Endothelial cell of umbilical vein (primary cell): ENCODE measurements at regions not wholly inside any gene's neighbourhood (a gene's known extent, or its start where the extent isn't known, plus 50 kb on each side); places are given as distances from the start of the nearest gene placed in this dataset.

Experiments used
- EZH2 ChIP-seq: IDR thresholded peaks from 2 replicates; pipeline ENCODE4 v1.6.1; 2012; ENCODE audit warnings: borderline replicate concordance, low read depth, mild to moderate bottlenecking, moderate library complexity, low read length, inconsistent platforms; ENCODE audit not compliant: severe bottlenecking
- FOS ChIP-seq: IDR thresholded peaks from 2 replicates; pipeline ENCODE4 v1.6.1; 2011; ENCODE audit warnings: mild to moderate bottlenecking, low read length, moderate library complexity, borderline replicate concordance; ENCODE audit not compliant: insufficient read depth
- GATA2 ChIP-seq: IDR thresholded peaks from 2 replicates; pipeline ENCODE4 v1.7.0; 2011; ENCODE audit warnings: low read depth, mild to moderate bottlenecking, moderate library complexity, mixed read lengths, low read length; ENCODE audit not compliant: insufficient read length, insufficient read depth
- JUN ChIP-seq: IDR thresholded peaks from 2 replicates; pipeline ENCODE4 v1.6.1; 2011; ENCODE audit warnings: borderline replicate concordance, low read depth; ENCODE audit not compliant: insufficient read length, insufficient read depth
- MYC ChIP-seq: IDR thresholded peaks from one replicate; pipeline ENCODE4 v1.6.1; 2011; ENCODE audit warnings: mild to moderate bottlenecking, low read depth, low read length
- POLR2A ChIP-seq: IDR thresholded peaks from 2 replicates; pipeline ENCODE4 v1.6.1; 2012; ENCODE audit warnings: low read depth, mild to moderate bottlenecking, control low read depth, low read length
- POLR2AphosphoS5 ChIP-seq: IDR thresholded peaks from 2 replicates; pipeline ENCODE4 v1.6.1; 2012; ENCODE audit warnings: low read depth, mild to moderate bottlenecking, control low read depth, low read length, moderate library complexity; ENCODE audit not compliant: insufficient read depth
- TF ChIP-seq, protein P1 (sequence below), 2 donors: IDR thresholded peaks; 1 replicate in 1 of 2; 2 replicates in 1 of 2; pipeline ENCODE4 v1.5.1; 2011; ENCODE audit warnings: low read length in 2 of 2, mild to moderate bottlenecking in 2 of 2, moderate library complexity in 2 of 2, control low read depth in 1 of 2, inconsistent platforms in 1 of 2, low read depth in 1 of 2; ENCODE audit not compliant: insufficient read depth in 1 of 2; ENCODE audit errors: extremely low read depth in 1 of 2
- TF ChIP-seq, protein P2 (sequence below): IDR thresholded peaks from 2 replicates; pipeline ENCODE4 v1.6.1; 2011; ENCODE audit not compliant: insufficient read depth, insufficient read length

DNA sequence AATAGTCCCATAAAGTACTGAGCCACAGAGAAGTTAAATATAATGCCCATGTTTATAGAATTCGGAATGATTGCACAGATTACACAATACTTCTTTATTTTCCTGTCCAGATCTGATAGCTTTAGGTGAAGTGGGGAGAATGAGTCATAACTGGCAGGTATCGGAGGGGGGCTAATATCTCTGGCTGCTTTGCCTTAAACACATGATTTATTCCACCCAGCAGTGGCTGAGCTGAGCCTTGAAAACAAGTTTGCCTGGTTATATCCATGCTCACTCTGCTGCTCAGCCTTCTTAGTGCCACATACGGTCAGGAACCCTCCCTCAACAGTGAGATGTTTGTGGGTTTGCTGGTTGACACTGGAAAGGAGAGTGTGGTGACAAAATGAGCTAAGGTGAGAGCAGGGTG, 119.7 kb upstream of the ZNF648 start:
- TF ChIP-seq, protein P1, sequence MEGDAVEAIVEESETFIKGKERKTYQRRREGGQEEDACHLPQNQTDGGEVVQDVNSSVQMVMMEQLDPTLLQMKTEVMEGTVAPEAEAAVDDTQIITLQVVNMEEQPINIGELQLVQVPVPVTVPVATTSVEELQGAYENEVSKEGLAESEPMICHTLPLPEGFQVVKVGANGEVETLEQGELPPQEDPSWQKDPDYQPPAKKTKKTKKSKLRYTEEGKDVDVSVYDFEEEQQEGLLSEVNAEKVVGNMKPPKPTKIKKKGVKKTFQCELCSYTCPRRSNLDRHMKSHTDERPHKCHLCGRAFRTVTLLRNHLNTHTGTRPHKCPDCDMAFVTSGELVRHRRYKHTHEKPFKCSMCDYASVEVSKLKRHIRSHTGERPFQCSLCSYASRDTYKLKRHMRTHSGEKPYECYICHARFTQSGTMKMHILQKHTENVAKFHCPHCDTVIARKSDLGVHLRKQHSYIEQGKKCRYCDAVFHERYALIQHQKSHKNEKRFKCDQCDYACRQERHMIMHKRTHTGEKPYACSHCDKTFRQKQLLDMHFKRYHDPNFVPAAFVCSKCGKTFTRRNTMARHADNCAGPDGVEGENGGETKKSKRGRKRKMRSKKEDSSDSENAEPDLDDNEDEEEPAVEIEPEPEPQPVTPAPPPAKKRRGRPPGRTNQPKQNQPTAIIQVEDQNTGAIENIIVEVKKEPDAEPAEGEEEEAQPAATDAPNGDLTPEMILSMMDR (IDR thresholded peaks at IDR 0.05; ENCODE audit: extremely low read depth in 1 of 2, insufficient read depth in 1 of 2, low read depth in 1 of 2, low read length in 2 of 2) = no peak
- TF ChIP-seq FOS (no peak), EZH2 (no peak), JUN (no peak), POLR2A (no peak), MYC (no peak), POLR2AphosphoS5 (no peak), GATA2 (no peak)
- TF ChIP-seq, protein P2, sequence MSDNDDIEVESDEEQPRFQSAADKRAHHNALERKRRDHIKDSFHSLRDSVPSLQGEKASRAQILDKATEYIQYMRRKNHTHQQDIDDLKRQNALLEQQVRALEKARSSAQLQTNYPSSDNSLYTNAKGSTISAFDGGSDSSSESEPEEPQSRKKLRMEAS = no peak
